Pancreas (tissue), 10 donors: ENCODE measurements at regions not wholly inside any gene's neighbourhood (a gene's known extent, or its start where the extent isn't known, plus 50 kb on each side); places are given as distances from the start of the nearest gene placed in this dataset.

ENCODE experiments used
- ATAC-seq, 4 donors: fragments of 200-7000 bp; cut with Tn5 transposase; one replicate each; pipeline versions ENCODE4 v1.8.0 to v1.9.1; 2020; ENCODE audit warnings: mild to moderate bottlenecking in 4 of 4, moderate library complexity in 4 of 4
- DNase-seq, 6 donors: peaks; one replicate each; pipeline ENCODE4 v3.0.0-alpha.2; 2020
- FAIRE-seq: peaks from 2 replicates; lab custom pipeline; 2012; peaks lifted over from hg19 to GRCh38; lab: Jason Lieb, UNC
- H3K27ac ChIP-seq, 4 donors: fragments of 200-600 bp; sonication (generic); 1 replicate in 3 of 4; 2 replicates in 1 of 4; pipeline versions ENCODE4 v1.5.0 to v1.8.0; 2020
- H3K27me3 ChIP-seq, 4 donors: fragments of 200-600 bp; one replicate each; pipeline ENCODE4 v1.8.0; 2021
- H3K36me3 ChIP-seq, 3 donors: fragments of 200-600 bp; sonication (generic) in 1 of 3; one replicate each; pipeline versions ENCODE4 v1.5.0 to v1.8.0; 2020 to 2021
- H3K4me1 ChIP-seq, 3 donors: fragments of 200-600 bp; one replicate each; pipeline ENCODE4 v1.8.0; 2021
- H3K4me3 ChIP-seq, 4 donors: fragments of 200-600 bp; sonication (generic) in 2 of 4; one replicate each; pipeline versions ENCODE4 v1.5.0 to v1.8.0; 2020 to 2021
- H3K9me3 ChIP-seq, 4 donors: fragments of 200-600 bp; one replicate each; pipeline ENCODE4 v1.8.0; 2021
- CTCF ChIP-seq, 4 donors: fragments of 200-600 bp; sonication (generic) in 3 of 4; IDR thresholded peaks; one replicate each; pipeline versions ENCODE4 v1.5.0 to v1.8.0; 2021; ENCODE audit warnings: antibody characterized with exemption in 4 of 4
- WGBS, 2 donors: extraction: QIAGEN DNeasy Blood & Tissue Kit; methylation state at CpG; one replicate each; pipeline ENCODE4 v1.1.7; 2013; 5-methylcytosine and 5-hydroxymethylcytosine counted together
- intact Hi-C, 3 donors: fragments of 100-400 bp; cut with DNase I; formaldehyde crosslinking; loops; one replicate each; pipeline versions ENCODE4 v1.11.1 to v1.14.2; 2022
- donor health status: healthy with polysubstance abuse.
- donor health status: DM: no; HTN: no; CAD: no; lungs with moderate emphysema.
- donor health status: DM: no; HTN: no; CAD: no.
- donor health status: control.
- donor health status: control.
- donor health status: Bipolar disorder and iron deficiency.
- donor health status: DM: yes; HTN: yes; CAD: no.
- donor health status: DM: no; HTN: no; CAD: no.
- donor health status: DM: no; HTN: no; CAD: no.
- donor health status: DM: yes; HTN: yes; CAD: no.

DNA sequence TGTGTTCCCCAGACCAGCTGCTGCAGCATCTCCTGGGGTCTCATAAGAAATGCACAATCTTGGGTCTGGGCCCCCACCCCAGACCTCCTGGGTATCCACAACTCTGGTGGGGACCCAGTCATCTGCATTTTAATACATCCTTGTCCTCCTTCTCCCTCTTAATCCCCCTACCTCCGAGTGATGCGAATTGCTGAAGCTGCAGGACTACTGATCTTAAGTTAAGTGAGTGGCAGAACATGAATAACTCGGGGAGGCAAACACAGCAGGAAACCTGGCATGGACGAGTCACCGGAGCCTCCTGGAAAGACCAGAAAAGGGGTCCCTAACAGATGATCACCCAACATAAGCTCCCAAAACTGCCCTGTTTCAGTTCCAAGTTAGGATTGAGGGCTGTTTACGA lies 283.2 kb upstream of the MGAT5 start:
- FAIRE-seq = no peak
- no peaks in the 10 kb centered on the region for H3K4me1 ChIP-seq
- DNase-seq = no peak
- no peaks in the 10 kb centered on the region for H3K27me3 ChIP-seq
- 72 to 74% methylated on average over 6 of the region's 6 CpGs for WGBS, 2 donors
- no peak for TF ChIP-seq CTCF (IDR thresholded peaks at IDR 0.05)
- no peaks in the 10 kb centered on the region for H3K9me3 ChIP-seq
- no peaks in the 10 kb centered on the region for H3K36me3 ChIP-seq
- intact Hi-C loops = no loop called here
- no peak overlapping the region for H3K27ac ChIP-seq
- no peak overlapping the region for H3K4me3 ChIP-seq
- ATAC-seq = no peak

- H3K36me3 ChIP-seq = no peaks in the 10 kb centered on the region
- no peak overlapping the region for H3K27ac ChIP-seq
- no peak overlapping the region for H3K4me3 ChIP-seq
- no peak for DNase-seq
- no peak for ATAC-seq
- TF ChIP-seq CTCF (IDR thresholded peaks at IDR 0.05) = no peak
- H3K4me1 ChIP-seq = no peaks in the 10 kb centered on the region
- intact Hi-C loops = no loop called here
- no peaks in the 10 kb centered on the region for H3K9me3 ChIP-seq
- H3K27me3 ChIP-seq = no peaks in the 10 kb centered on the region
- no peak for FAIRE-seq
- 61 to 77% methylated on average over 2 of the region's 2 CpGs for WGBS, 2 donors
These were observed 281.6 kb upstream of the MGAT5 start for GRCh38 chr2:133972297-133972696.

DNA sequence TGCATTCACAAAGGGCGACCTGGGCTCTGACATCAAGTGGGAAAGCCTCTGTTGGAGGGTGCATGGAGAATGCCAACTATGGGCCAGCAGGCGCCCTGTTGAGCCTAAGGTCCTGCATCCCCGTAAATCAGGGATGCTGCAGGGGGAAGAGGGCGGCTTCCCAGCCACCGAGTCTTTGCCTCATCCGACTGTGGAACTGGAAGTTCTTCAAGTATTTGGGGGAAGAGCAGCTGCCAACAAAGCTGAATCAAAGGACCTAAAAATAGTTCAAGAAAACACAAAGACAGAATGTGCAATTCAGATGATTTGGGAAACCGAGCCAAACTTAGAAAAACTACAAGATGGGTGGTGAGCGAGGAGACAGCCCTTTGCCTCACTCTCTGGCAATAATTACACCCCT lies 281.1 kb upstream of the MGAT5 start:
- H3K27me3 ChIP-seq = no peaks in the 10 kb centered on the region
- H3K4me3 ChIP-seq = no peak overlapping the region
- 70 to 82% methylated on average over 8 of the region's 8 CpGs for WGBS, 2 donors
- no peak for FAIRE-seq
- no peak for TF ChIP-seq CTCF (IDR thresholded peaks at IDR 0.05)
- intact Hi-C loops = no loop called here
- ATAC-seq = no peak
- H3K4me1 ChIP-seq = no peaks in the 10 kb centered on the region
- H3K36me3 ChIP-seq = no peaks in the 10 kb centered on the region
- no peaks in the 10 kb centered on the region for H3K9me3 ChIP-seq
- DNase-seq = no peak
- H3K27ac ChIP-seq = no peak overlapping the region

GRCh38 chr2:133974353-133974752 lies 279.5 kb upstream of the MGAT5 start:
- no peak for TF ChIP-seq CTCF (IDR thresholded peaks at IDR 0.05)
- intact Hi-C loops = no loop called here
- WGBS, 2 donors = 96 to 100% methylated on average over 1 of the region's 1 CpG
- H3K36me3 ChIP-seq = no peaks in the 10 kb centered on the region
- H3K9me3 ChIP-seq = no peaks in the 10 kb centered on the region
- H3K27me3 ChIP-seq = no peaks in the 10 kb centered on the region
- H3K4me1 ChIP-seq = no peaks in the 10 kb centered on the region
- DNase-seq (no peak), ATAC-seq (no peak), FAIRE-seq (no peak)
- no peak overlapping the region for H3K27ac ChIP-seq
- no peak overlapping the region for H3K4me3 ChIP-seq

GRCh38 chr2:133975135-133975534 lies 278.7 kb upstream of the MGAT5 start:
- Histone ChIP-seq H3K4me1 (no peaks in the 10 kb centered on the region), H3K4me3 (no peak overlapping the region), H3K9me3 (no peaks in the 10 kb centered on the region), H3K36me3 (no peaks in the 10 kb centered on the region), H3K27me3 (no peaks in the 10 kb centered on the region), H3K27ac (no peak overlapping the region)
- DNase-seq = no peak
- FAIRE-seq = no peak
- 0 to 75% methylated on average over 1 of the region's 1 CpG for WGBS, 2 donors
- no peak for TF ChIP-seq CTCF (IDR thresholded peaks at IDR 0.05)
- intact Hi-C loops = no loop called here
- ATAC-seq = no peak
